Bronchial epithelial cell (primary cell): ENCODE measurements at regions not wholly inside any gene's neighbourhood (a gene's known extent, or its start where the extent isn't known, plus 50 kb on each side); places are given as distances from the start of the nearest gene placed in this dataset.

Experiments used
- DNase-seq: peaks from one replicate; pipeline ENCODE4 v3.0.0-alpha.2; 2010; ENCODE audit warnings: low read depth
- FAIRE-seq: peaks from 2 replicates; lab custom pipeline; 2011; peaks lifted over from hg19 to GRCh38; lab: Jason Lieb, UNC
- H3K27me3 ChIP-seq: 2 replicates; pipeline ENCODE4 v1.5.1; 2011; ENCODE audit warnings: low read length; ENCODE audit not compliant: control insufficient read depth, insufficient read depth
- H3K36me3 ChIP-seq: 2 replicates; pipeline ENCODE4 v1.5.1; 2011; ENCODE audit warnings: low read length; ENCODE audit not compliant: control insufficient read depth, insufficient read depth
- H3K4me3 ChIP-seq: 2 replicates; pipeline ENCODE4 v1.5.1; 2011; ENCODE audit warnings: mild to moderate bottlenecking, low read depth, low read length, control low read depth
- TF ChIP-seq, protein P1 (sequence below): IDR thresholded peaks from 2 replicates; pipeline ENCODE4 v1.5.1; 2011; ENCODE audit warnings: mild to moderate bottlenecking, moderate library complexity, low read length, control low read depth, inconsistent platforms; ENCODE audit not compliant: insufficient read depth, severe bottlenecking

DNA sequence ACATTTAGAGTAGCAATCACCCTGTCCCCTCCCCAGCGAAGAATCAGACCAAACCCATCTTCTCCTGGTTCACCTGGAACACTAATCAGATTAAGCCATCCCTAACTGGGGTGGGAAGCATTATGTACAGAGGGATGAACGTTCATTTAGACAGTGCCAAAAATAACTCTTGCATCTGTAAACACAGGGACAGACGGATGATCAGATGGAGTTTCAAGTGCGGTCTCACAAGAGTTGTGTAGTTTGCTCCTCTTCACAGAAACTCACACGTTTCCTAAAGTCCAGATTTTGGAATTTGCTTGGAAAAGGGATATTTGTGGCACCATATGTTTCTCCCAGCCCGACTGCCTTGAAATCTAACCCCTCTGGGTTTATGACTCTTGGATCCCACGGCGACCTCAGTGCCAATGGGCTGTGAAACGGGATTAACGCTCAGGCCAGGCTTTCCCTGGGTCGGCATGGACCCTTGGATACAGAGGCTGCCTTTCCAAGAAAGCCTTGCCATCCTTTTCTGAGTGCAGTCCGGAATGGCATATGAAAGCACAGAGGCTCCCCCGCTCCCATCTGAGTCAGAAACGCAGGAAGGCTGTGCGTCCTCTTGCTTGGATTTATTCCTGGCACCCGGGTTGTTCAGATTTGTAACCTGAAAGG is 293.2 kb upstream of the HABP2 start:
- TF ChIP-seq, protein P1, sequence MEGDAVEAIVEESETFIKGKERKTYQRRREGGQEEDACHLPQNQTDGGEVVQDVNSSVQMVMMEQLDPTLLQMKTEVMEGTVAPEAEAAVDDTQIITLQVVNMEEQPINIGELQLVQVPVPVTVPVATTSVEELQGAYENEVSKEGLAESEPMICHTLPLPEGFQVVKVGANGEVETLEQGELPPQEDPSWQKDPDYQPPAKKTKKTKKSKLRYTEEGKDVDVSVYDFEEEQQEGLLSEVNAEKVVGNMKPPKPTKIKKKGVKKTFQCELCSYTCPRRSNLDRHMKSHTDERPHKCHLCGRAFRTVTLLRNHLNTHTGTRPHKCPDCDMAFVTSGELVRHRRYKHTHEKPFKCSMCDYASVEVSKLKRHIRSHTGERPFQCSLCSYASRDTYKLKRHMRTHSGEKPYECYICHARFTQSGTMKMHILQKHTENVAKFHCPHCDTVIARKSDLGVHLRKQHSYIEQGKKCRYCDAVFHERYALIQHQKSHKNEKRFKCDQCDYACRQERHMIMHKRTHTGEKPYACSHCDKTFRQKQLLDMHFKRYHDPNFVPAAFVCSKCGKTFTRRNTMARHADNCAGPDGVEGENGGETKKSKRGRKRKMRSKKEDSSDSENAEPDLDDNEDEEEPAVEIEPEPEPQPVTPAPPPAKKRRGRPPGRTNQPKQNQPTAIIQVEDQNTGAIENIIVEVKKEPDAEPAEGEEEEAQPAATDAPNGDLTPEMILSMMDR, result no peak
- FAIRE-seq, result no peak
- H3K4me3 ChIP-seq, result no peak overlapping the region
- H3K36me3 ChIP-seq, result no peaks in the 10 kb centered on the region
- DNase-seq, result no peak
- H3K27me3 ChIP-seq, result peaks cover 2% of the 10 kb centered on the region

DNA sequence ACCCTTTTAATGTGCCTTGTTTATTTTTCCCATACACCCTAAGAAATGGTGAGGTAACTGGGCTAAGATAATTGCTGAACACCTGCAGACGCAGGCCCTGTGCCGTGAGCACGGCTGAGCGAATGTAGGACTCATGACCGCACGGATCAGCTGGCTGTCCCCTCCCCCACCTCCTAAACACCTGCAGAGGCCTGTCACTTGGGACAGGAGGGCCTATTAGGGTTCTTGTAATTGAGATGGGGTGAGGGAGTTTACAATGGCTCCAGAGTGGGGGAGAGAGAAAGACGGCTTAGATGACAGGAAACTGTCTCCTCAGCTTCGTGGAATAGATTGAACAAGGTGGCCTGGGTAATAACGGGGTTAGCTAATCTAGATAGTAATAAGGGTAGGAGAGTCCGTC is 291.7 kb upstream of the HABP2 start:
- H3K36me3 ChIP-seq, result no peaks in the 10 kb centered on the region
- H3K27me3 ChIP-seq, result peaks cover 2% of the 10 kb centered on the region
- TF ChIP-seq, protein P1, result no peak
- H3K4me3 ChIP-seq, result no peak overlapping the region
- FAIRE-seq, result no peak
- DNase-seq, result no peak

DNA sequence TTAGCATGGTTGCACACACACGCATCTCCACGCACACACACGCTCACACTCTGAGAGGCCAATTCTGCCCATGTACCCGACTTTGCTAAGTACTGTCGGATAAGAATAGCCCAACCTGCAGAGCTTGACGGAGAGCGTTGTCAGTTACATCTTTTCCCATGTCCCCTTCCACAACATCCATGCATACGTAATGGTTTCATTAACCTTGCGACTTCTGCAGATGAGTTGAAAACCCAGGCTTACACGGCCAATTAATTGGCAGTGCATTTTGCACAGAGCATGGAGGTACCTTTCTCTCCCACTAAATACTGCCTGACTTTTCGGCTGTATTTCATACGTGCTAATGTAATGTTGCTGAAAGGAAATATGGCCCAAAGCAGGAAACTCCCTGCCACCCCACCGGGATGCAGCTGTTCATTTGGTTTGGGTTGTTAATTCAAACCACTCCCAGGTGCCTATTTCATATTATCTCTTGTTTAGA is 291.2 kb upstream of the HABP2 start:
- DNase-seq (no peak), FAIRE-seq (peak; percentile 55)
- peaks cover 2% of the 10 kb centered on the region for H3K27me3 ChIP-seq
- no peaks in the 10 kb centered on the region for H3K36me3 ChIP-seq
- TF ChIP-seq, protein P1, result no peak
- no peak overlapping the region for H3K4me3 ChIP-seq

- Histone ChIP-seq H3K4me3 (no peak overlapping the region), H3K27me3 (peaks cover 2% of the 10 kb centered on the region), H3K36me3 (no peaks in the 10 kb centered on the region)
- TF ChIP-seq, protein P1, result no peak
- no peak for FAIRE-seq
- DNase-seq, result no peak
Measured at GRCh38 chr10:113263056-113263455, 289.8 kb upstream of the HABP2 start.

- no peak overlapping the region for H3K4me3 ChIP-seq
- no peak for DNase-seq
- TF ChIP-seq, protein P1, result no peak
- no peaks in the 10 kb centered on the region for H3K36me3 ChIP-seq
- FAIRE-seq, result no peak
- H3K27me3 ChIP-seq, result peaks cover under 1% of the 10 kb centered on the region
Measured at GRCh38 chr10:113264333-113265131, 288.3 kb upstream of the HABP2 start.
